ENCODE measurements at regions not wholly inside any gene's neighbourhood (a gene's known extent, or its start where the extent isn't known, plus 50 kb on each side); places are given as distances from the start of the nearest gene placed in this dataset.

- Histone ChIP-seq H3K4me3 (no peak overlapping the region), H3K36me3 (no peaks in the 10 kb centered on the region), H3K9me3 (no peaks in the 10 kb centered on the region), H3K4me1 (ENCODE audit: insufficient read depth) (no peaks in the 10 kb centered on the region), H3K27ac (no peak overlapping the region), H3K27me3 (no peaks in the 10 kb centered on the region)
- WGBS, 3 donors, result 83 to 89% (median 86%) methylated on average over 2 of the region's 2 CpGs
- TF ChIP-seq POLR2A (IDR thresholded peaks at IDR 0.05), result no peak
- no peak for TF ChIP-seq CTCF (IDR thresholded peaks at IDR 0.05)
- TF ChIP-seq EP300 (IDR thresholded peaks at IDR 0.05), result no peak
- no peak for DNase-seq
- intact Hi-C loops (cut with DNase I), result no loop called here
These were observed 97.4 kb upstream of the ELOVL5 start for GRCh38 chr6:53446151-53446550.

- H3K27ac ChIP-seq, result no peak overlapping the region
- intact Hi-C loops (cut with DNase I), result no loop called here
These were observed 93.0 kb upstream of the ELOVL5 start for GRCh38 chr6:53441761-53442160.

GRCh38 chr6:53441035-53441493 lies 92.3 kb upstream of the ELOVL5 start:
- H3K27ac ChIP-seq, result no peak overlapping the region
- H3K4me3 ChIP-seq, result no peak overlapping the region
- H3K36me3 ChIP-seq, result no peaks in the 10 kb centered on the region
- intact Hi-C loops (cut with DNase I), result no loop called here
- no peaks in the 10 kb centered on the region for H3K9me3 ChIP-seq
- no peaks in the 10 kb centered on the region for H3K27me3 ChIP-seq
- TF ChIP-seq EP300 (IDR thresholded peaks at IDR 0.05) (no peak), POLR2A (IDR thresholded peaks at IDR 0.05) (no peak), CTCF (IDR thresholded peaks at IDR 0.05) (no peak)
- DNase-seq, result no peak
- 0 to 70% (median 30%) methylated on average over 1 of the region's 1 CpG for WGBS, 3 donors
- H3K4me1 ChIP-seq (ENCODE audit: insufficient read depth), result no peaks in the 10 kb centered on the region

More at GRCh38 chr6:53441761-53442160, 93.0 kb upstream of the ELOVL5 start:
- Histone ChIP-seq H3K4me1 (ENCODE audit: insufficient read depth) (no peaks in the 10 kb centered on the region), H3K9me3 (no peaks in the 10 kb centered on the region), H3K4me3 (no peak overlapping the region), H3K36me3 (no peaks in the 10 kb centered on the region), H3K27me3 (no peaks in the 10 kb centered on the region)
- WGBS, 3 donors, result 60 to 63% (median 60%) methylated on average over 3 of the region's 3 CpGs
- no peak for DNase-seq
- TF ChIP-seq POLR2A (IDR thresholded peaks at IDR 0.05) (no peak), CTCF (IDR thresholded peaks at IDR 0.05) (no peak), EP300 (IDR thresholded peaks at IDR 0.05) (no peak)

GRCh38 chr6:53440336-53440945 lies 91.7 kb upstream of the ELOVL5 start:
- no peak for DNase-seq
- Histone ChIP-seq H3K27ac (no peak overlapping the region), H3K27me3 (no peaks in the 10 kb centered on the region), H3K4me3 (no peak overlapping the region), H3K4me1 (ENCODE audit: insufficient read depth) (no peaks in the 10 kb centered on the region), H3K36me3 (no peaks in the 10 kb centered on the region), H3K9me3 (no peaks in the 10 kb centered on the region)
- 52 to 54% (median 53%) methylated on average over 3 of the region's 3 CpGs for WGBS, 3 donors
- intact Hi-C loops (cut with DNase I), result no loop called here
- TF ChIP-seq POLR2A (IDR thresholded peaks at IDR 0.05) (no peak), CTCF (IDR thresholded peaks at IDR 0.05) (no peak), EP300 (IDR thresholded peaks at IDR 0.05) (no peak)
